Superior temporal gyrus (tissue), 1 donor: ENCODE measurements at regions not wholly inside any gene's neighbourhood (a gene's known extent, or its start where the extent isn't known, plus 50 kb on each side); places are given as distances from the start of the nearest gene placed in this dataset.

Experiments used
- DNase-seq: peaks from one replicate; pipeline ENCODE4 v3.0.0-alpha.2; 2016; ENCODE audit errors: extremely low spot score

DNA sequence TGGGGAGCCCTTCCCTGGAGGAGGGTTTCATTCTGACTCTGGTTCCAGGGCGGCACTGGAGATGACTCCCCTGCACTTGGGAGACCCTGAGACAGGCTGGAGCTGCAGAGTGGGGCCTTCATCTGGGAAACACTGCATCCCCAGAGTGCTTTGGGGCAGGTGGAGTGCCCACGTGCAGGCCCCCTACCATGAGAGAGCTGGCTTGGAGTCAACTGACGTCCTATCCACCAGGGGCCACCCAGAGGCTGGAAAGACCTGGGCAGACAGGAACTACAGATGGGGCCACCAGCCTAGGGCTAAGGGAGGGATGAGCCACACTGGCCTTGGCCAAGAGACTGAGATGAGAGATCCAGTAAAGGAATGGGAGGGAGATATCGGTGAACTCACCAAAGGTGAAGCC, 153.8 kb downstream of the ASB1 start:
- no peak for DNase-seq

GRCh38 chr2:238581126-238581525, 154.4 kb downstream of the ASB1 start:
- DNase-seq: no peak

GRCh38 chr2:238582159-238582558, 155.4 kb downstream of the ASB1 start:
- no peak for DNase-seq

DNA sequence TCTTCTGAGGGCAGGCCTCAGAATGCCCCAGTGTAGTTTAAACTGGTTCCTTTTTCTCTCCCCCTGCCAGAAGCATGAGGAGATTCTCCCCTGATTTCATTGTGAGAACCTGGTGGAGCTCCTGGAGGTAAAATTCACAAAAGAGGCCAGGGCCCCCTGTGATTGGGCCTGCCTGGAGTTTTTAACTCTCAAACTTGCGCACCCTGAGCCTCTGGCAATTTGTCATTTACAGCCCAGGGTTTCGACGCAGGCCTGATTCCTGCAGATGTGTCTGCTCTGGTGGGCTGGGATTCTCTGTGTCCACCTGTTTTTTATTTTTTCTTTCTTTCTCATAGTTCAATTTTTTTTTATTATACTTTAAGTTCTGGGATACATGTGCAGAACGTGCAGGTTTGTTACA, 157.9 kb downstream of the ASB1 start:
- DNase-seq: no peak

GRCh38 chr2:238585836-238586821, 159.4 kb downstream of the ASB1 start:
- DNase-seq: peak; percentile 60

GRCh38 chr2:238586931-238587775, 160.4 kb downstream of the ASB1 start:
- no peak for DNase-seq

- no peak for DNase-seq
These were observed 161.3 kb downstream of the ASB1 start for GRCh38 chr2:238587776-238588660.

GRCh38 chr2:238589591-238590460, 163.1 kb downstream of the ASB1 start:
- no peak for DNase-seq

- DNase-seq: no peak
These were observed 165.0 kb downstream of the ASB1 start for GRCh38 chr2:238591732-238592131.

DNA sequence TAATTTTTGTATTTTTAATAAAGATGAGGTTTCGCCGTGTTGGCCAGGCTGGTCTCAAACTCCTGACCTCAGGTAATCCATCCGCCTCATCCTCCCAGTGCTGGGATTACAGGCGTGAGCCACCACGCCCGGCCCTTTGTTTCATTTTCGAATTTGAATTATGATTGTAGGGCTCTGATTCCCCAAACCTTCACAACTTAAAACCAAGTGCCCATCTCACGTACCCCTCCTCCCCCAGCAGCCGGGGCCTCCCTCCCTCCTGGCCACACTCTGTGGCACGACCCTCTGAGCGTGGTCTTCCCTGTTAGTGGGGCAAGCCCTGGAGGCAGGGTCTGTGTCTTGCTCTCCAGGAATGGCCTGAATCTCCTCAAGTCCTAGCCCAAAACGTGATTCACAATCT, 166.5 kb downstream of the ASB1 start:
- no peak for DNase-seq

GRCh38 chr2:238593678-238594077, 167.0 kb downstream of the ASB1 start:
- DNase-seq: no peak

DNA sequence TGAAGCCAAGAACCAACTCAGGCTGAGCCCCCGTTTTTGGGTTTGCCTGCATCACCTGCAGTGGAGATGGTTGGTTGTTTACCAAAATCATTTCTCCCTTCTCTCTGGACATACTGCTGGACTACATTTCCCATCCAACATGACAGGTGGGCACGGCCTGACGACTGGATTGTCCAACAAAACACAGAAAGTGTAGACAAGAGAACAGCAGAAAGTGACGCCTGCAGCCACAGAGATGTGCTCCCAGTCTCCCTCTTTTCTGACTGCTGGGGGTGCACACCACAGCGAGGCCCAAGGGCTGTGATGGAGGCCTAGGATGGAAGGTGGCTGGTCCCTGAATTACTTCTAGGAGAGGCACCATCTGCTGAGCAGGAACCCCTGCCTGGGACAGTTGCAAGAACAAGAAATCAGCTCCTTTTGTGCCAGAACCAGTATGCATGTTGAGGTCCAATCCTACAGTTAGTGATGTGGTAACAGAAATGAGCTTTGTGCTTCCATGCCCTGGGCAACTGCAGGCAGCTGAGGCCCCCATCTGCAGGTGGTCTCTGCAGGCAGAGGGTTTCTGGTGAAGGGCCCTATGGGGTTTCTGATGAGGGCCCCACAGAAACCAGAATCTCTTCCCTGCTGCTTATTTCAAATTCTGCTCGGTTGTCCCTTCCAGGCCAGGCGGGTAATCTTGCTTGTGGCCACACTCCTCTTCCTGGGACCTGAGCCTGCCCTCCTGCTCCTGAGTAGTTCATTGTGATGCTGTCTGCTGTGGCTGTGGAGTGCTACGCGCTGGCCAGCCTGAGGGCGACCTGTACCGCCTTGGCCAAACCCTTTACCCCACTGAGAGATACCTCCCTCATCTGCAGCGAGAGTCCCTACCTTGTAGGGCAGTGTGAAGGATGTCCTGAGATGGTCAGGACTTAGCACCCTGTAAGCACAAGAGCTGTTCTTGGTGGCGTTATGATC, 168.3 kb downstream of the ASB1 start:
- DNase-seq: no peak

DNA sequence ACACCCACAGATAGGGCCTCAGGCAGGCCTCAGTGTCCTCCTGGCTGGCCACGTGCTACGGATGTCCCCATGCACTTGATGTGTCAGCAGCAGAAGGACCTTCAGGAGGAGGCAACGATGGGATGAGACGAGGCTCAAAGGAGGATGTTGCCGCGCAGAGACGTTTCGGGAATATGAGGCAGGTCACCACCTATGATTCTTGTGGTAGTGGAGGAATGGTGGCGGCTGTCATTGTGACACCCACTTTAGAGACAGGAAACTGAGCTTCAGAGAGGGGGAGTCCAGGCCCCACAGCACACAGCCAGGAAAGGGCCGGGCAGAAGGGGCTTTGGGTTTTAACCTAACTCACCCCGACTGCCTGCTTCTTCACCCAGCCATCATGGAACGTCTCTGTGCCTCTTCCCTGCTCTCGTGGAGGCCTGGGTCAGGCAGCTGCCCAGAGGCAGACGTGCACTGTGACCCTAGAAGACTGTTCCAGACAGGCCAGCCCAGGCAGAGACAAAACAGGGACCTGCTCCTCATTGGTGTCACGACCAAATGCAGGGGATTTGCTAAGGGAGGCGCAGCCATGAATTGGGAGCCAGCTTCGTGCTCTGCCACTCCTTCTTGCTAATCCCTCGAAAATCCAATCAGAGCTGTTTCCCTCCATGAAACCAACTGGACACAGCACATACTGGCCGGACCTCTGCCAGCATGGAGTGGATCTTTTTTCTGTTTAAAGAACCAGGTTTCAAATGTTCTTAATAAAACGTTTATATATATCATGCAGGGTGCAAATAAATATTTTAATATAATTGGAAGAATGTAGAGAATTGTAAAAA, 169.2 kb downstream of the ASB1 start:
- no peak for DNase-seq

DNA sequence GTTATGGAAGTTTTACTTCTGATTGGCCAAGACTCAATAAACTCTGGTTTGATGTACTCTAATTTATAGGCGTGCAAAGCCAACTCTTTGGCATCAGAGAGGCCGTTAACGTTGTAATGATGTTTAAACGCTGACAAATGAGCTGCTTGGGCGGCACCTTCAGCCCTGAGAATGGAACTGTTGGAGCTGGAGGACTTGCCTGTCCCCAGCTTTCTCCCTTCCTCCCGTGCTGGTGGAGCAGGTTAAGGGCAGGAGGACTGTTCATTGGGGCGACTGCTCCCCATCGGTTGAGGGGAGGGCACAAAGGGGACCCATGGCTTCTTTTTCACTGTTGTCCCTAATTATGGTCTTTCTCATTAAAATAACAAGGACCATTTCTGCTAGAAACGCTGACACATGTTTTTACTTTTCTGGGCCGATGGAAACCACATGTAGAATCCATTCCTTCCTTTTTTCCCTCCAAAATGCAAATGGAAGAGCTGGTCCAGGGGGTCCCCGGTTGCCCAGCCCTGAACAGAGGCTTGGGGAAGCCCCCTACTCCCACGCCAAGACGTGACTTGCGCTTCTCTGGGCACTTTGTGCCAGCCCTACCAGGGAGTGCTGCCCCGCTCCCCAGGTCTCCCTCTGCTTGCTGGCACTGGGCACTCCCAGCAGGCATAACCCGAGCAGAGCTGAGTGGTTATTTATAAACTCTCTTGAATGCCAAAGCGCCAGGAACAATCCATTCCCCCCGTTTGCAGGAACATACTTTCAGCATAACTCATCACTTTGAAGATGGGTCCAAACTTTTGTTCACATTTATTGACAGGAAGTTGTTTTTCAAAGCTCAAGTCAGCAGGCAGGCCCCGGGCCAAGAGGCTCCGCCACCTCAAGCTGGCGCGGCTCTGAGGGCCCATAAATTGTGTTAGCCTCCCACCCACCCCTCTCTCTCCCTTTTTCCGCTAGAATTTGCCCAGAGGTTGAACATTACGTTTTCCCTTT, 170.1 kb downstream of the ASB1 start:
- DNase-seq: no peak

- no peak for DNase-seq
These were observed 171.2 kb downstream of the ASB1 start for GRCh38 chr2:238597638-238598528.

- DNase-seq: no peak
These were observed 172.2 kb downstream of the ASB1 start for GRCh38 chr2:238598802-238599530.
